HG03442 (cell line): ENCODE measurements at regions not wholly inside any gene's neighbourhood (a gene's known extent, or its start where the extent isn't known, plus 50 kb on each side); places are given as distances from the start of the nearest gene placed in this dataset.

Experiments
- ATAC-seq: cut with Tn5 transposase; IDR thresholded peaks from one replicate; pipeline ENCODE4 v1.9.1; 2021; ENCODE audit warnings: mild to moderate bottlenecking, moderate library complexity; ENCODE audit not compliant: unreplicated experiment

DNA sequence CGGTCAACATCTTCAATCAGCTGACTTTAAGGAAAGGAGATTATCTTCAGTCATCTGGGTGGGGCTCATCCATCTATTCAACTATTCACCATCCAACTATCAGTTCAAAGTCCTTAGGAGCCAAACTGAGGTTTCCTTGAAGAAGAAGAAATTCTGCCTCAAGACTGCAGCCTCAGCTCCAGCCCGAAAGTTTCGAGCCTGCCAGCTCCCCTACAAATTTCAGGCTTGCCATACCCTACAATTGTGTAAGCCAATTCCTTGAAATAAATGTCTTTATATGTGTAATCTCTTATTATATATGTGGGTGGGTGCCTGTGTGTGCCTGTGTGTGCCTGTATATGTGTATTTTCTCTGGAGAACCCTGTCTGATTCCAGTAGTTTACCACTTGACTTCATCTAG is 447.8 kb downstream of the INHBA start:
- ATAC-seq: no peak

DNA sequence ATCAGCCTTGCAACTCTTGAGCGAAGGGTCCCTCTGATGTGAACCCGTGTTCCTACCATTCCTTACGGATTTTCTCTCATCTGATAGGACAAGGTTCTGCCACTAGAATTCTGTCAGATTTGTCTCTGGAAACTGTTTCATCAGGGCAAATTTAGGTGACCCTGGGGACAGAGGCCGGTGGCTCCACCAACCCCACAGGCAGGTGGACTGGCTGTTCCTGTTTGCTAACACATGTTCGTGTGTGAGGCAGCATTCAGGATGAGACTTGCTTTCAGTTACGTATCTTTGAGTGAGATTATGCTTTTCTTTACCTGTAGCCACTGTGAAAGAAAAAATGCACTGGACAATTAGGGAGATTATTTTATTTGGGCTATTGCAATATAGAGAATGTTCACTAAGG is 449.9 kb downstream of the INHBA start:
- no peak for ATAC-seq

DNA sequence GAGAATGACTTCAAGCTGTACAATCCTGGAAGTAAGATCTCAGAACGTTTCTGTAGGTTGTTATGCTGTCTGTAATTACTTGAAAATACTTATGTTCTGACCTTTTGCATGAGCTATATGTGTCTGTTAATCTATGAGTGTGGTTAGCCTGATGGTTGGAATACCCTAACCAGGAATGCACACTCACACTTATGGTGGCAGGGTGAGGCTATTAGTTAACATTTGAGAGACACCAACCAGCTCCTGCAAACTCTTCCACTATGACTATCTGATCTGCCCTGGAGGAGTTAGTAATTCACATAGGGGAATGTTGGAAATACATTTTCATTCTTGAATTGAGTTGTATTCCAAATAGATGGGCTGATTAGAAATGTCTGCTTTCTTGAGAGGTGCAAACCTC is 450.3 kb downstream of the INHBA start:
- ATAC-seq: no peak

DNA sequence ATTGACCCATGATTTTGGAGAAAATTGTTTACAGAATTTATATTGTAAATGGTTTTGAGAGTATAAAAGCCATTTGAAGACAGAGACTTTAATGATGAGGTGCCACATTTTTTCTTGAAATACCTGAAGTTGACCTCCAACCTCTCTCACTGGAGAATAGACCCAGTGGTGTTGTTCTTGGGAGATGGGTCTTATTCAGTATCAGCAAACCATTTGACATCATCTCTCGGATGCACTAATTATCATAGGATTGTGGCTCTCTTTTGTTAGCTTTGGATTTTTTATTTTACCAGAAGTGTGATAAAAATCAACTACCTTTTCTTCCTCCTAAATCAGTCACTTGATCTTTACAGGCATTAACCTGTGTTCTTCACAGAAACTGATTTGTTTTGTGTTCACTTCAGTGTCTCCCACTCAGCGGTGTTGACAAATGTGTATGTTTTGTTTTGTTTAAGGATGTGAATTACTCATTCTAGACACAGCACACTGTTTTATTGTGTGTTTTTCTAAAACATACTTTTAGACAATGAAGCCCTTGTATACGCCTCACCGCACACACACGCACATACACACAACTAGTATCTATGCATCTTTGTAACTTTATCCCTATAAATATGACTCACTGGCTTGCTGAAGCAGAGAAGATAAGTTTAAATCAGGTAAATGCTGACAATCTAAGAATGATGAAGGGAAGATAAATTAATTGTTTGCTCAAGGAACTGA is 455.6 kb downstream of the INHBA start:
- no peak for ATAC-seq

DNA sequence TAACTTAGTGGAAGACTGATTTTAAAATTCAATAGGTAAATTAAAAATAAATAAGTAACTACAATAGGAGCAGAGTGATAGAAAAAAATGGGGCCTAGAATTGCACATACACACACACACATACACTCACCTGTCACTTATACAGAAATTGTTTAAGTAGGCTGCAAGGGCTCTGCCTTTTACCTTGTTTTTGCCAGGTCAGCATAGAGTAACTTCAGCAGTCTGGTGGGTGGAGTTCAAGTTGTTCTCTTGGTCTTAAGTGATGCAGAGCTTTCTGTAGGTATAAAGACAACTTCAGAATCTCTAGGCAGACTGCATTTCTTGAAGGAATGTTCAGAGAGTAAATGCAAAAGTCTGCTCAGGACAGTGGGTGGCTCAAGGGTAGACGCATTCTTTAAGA is 457.0 kb downstream of the INHBA start:
- ATAC-seq: no peak

DNA sequence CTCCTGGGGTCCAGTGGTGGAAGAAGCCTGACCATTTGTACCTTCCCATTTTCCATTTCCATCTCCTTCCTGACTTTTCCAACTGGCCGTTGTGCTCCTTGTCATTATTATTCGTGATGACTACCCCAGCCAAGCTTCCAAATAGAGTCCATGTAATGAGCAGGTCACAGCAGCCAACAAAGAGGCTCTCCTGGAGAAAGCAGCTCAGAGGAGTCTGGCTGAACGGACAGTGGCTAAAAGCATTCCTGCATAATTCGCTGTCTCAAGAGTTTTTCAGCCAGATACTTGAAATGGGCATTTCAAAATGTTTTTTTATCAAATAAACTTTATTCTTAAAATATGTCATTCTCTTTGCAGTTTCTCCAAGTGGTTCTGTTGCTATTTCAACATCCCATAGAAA is 458.6 kb downstream of the INHBA start:
- no peak for ATAC-seq

DNA sequence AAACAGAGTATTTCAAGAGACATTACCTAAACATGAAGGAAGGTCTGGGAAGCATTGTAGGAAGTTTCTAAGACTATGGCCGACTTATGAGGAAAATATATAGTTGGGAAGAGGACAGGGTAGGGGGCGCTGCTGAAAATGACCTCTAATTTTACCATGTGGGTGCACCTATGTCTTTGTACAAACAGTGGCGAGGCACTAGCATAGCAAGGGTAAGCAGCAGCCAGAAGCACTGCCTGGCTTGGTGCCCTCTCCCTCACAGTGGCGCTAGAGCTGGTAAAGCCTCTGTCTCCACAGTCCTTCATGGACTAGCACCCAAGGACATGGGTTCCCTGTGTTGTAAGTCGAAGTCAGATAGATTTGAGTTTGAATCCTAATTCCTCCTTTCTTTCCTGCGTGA is 461.2 kb downstream of the INHBA start:
- ATAC-seq: no peak

DNA sequence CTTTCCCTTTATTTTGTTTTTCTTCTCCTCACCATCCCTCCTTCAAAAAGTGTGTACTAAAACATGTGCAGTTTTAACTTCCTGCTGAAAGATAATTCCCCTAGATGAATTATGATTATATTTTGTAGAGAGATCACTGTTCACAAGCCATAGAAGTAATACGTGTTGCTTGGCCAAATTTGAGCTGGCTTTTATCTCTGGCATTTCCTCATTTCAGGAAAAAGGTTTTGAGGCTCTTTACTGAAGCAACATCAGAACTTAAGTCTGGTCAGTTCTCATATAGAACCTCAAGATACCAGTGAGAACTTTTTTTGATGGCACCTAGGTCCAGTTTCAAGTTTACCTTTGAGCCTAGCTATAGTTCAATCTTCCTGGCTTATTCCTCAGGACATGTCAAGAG is 463.3 kb downstream of the INHBA start:
- ATAC-seq: no peak

DNA sequence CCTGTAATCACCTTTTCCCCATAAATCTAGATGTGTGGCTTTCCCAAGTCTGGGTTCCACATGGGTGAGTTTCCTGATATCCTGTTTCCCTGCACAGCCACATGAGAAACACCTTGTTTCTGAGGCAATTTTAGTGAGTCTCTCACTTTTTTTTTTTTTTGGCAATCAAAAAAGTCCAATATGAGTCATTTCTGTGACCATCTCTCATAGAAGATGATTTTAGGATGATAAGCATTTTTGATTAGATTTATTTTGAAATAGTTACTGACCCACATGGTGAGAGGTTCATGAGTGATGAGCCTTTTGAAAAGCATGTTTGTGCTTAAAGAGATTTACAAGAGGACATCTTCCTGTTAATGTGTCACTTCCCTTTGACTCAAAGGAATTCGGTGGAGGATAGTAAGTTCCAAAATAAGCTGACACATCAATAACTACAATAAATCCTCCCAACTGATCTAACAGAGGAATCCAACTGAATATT is 464.0 kb downstream of the INHBA start:
- no peak for ATAC-seq

DNA sequence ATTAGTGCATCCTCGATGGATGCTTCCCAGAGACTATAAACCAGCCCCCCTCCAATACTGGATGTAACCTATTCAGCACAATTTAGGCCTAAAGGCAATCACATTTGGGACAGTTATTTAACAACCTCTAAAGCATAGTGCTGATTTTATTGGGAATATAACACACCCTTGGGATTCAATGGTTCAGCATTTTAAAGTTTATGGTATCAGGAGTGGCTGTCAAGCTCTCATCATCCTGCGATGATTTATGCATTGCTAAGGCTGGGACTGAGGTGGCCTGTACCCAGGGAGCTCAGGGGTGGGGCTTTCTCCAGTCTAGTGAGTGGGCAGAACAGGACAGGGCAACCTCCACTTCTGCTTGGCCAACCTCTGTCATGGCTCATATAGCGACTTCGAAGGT is 464.9 kb downstream of the INHBA start:
- ATAC-seq: no peak

DNA sequence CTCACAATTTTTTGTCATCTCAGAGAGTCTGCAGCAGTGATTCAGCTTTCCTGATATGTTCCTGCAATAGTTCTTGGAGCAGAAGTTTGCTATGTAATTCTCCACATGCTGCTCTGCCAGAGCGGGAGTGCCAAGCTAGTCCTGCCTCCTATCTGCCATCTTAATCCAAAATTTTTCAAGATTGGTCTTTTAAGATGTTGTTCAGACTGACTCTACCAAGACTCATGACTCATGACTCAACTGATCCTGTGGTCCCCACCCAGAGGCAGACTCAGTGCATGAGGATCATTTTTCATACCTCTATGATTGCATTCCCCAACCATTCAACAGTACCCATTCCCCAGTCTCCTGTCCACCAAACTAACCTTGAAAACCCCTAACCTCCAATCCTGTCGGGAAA is 470.8 kb downstream of the INHBA start:
- ATAC-seq: no peak

DNA sequence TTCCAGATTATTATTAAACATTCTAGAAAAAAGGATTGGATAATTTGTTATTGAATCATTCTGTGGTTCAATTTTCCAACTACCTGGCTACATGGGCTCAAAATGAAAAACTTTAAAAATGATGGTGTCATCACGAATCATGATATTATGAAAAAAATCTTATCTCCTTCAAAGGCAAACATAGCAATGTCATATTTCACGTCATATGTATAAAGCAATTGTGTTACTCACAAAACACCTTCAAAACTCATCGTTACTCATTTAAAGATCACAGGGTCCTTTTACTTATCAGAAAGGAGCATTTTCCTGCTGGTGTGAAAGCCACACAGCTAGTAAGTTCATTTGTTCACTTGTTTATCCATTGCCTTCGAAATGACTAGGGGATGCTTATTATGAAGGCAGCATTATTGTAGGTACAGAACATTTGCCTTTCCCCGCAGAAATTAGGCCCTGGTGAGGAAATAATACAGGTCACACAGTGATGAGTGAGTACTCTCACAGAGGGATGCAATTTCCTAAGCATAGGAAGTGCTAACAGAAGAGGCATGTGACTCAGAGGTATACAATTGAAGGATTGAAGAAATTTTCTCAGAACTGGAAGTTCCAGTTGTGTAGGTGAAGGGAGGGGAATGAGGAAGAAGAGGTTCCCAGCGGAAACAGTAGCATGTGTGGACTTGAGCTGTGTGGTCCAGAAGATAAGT is 478.7 kb downstream of the INHBA start:
- ATAC-seq: no peak

DNA sequence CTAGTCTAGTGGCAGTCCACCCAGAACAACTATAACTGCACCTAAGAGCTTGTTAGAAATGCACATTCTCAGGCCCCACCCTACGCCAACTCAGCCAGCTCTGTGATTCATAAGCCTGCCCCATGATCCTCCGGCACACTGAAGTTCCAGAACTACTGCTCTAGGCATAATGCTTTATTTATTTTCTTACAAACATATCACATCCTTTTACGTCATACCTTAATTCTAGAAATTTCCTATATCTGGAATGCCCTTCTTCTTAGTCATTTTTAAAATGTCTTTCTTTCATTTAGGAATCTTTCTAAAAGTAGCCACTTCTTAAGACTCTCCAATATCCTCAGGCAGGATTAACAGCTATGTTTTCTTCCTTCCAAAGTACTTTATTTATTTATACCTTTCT is 480.1 kb downstream of the INHBA start:
- ATAC-seq: no peak

DNA sequence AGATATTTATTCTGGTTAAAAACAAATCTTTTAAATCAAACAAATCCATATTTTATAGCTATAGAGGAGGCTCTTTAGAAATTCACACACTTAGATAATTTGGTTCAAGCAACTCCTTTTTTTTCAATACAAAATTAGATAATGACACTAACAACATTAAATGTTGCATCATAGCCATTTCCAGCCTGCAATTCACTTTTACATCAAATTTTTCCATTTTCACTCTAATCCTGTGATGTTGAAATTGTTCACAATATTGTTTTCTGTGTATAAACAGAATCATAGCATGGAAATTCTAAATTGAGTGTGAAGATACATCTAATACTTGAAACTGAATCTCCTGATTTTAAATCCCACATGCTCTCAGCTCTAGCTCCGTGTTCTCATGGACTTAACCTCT is 482.6 kb downstream of the INHBA start:
- ATAC-seq: no peak

DNA sequence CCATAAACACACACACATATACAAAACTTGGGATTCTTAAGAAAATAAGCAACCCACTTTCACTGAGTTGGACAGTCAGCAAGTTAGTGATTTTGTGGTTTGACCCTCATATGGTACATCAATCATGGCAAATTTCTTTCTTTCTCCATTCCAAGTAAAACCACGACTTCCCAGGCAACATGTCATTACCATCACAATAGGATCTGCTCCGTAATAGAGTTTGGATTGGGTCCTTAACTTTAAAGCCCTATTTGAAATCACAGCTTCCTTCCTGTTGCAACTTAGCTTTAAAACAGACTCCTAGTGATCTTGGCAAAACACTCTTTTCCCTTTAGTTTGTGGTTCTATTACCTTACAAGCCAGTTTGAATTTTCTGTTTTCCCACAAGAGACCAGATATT is 483.6 kb downstream of the INHBA start:
- ATAC-seq: no peak

DNA sequence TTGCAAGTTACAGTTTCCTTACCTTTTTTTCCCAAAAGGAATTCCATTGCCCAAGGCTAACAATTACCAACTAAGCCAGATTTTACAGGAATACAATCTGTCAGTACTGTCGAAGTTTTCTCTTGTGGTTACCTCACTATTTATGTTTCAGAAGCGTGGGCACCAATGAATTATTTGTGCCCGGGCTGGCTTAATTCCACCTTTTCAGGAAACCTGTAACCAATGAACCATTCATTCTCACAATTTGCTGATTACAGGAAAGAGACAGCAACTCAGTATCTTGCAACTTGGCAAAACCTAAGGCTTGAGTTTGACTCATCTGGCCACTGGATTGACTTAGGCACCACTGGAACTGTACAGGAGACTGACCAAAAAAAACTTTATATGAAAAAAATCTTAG is 485.6 kb downstream of the INHBA start:
- no peak for ATAC-seq

DNA sequence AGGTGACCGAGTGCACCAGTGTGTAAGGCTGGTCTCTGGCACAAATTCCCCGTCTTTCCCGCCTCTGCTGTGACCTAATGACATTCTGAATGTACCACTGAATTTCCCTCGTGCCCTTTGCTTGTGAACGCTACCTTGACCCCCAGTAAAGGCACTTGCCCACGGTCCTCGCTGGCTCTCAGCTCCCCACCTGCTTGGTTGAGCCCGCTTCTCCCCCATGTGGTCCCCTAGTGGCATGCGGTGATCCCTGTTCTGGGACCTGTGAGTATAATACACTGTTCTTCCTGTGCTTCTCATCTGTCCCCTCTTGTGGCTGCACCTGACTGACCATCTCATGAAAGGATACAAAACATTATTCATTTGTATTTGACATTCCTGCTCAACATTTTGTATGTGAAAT is 495.7 kb downstream of the INHBA start:
- ATAC-seq: no peak

DNA sequence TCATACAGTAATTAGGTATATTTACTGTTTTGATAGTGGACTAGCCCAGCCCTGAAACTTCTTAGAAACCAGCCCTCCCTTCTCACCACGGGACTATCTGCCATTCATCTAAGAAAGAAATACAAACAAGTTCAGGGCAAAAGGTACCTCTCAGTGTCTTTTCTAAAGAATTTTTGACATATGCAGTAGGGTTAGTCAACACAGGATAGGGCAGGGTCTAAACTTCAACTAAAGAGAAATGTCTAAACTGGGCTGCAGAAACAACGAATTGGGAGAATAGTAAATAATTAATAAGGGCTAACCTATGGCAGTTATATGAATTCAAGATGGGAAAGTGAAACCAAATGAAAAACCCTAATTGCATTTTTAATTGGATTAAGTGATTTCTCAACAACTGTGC is 496.6 kb downstream of the INHBA start:
- no peak for ATAC-seq

DNA sequence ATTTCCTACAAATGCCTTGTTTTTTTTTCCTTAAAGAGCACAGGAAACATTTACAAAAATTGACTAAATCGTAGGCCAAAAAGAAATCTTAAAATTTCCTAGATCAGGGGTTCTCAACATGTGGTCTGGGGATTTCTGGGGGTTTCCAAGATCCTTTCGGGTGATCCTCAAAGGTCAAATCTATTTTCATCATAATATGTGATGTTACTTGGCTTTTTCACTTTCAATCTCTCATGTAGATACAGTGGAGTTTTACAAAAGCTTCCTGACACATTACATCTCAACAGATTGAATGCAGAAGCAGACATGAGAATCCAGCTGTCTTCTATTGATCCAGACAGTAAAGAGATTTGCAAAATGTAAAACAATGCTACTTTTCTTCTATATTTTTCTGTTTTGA is 497.3 kb downstream of the INHBA start:
- peak; percentile 77 for ATAC-seq

DNA sequence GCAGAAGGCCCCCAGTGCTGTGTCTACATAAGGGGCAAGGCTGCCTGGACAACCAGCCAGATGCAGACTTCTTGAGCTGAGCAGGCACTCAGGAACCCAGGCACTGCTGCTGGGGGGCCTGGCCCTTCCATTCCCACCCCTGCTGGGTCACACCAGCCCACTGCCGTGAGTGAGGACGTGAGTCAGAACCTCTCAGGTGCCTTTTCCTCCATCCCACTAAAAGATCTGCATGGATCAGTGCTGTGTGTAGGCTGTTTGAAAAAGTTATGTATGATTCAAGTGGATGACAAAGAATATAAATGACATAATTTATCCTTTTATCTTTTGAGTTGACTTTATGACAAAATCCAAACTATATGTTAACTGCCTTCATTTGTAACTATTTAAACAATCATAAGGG is 499.3 kb downstream of the INHBA start:
- ATAC-seq: no peak

DNA sequence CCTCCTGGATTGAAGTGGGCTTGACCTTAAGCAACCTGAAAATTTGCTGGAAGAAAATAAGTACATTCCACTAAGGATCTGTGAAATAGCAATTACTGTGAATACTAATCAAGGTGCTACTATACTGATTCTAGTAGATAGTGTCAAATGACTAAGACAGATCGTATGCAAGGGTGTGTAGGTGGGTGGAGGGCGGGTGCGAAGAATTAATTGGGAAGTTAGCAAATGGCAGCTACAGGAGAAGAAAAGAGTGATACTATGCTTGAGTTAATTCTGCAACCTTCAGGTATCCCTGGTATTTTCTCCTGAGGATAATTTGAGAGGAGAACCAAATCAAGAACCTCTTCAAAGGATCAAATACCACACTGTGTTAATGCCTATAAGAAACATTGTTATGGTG is 501.9 kb downstream of the INHBA start:
- ATAC-seq: no peak

DNA sequence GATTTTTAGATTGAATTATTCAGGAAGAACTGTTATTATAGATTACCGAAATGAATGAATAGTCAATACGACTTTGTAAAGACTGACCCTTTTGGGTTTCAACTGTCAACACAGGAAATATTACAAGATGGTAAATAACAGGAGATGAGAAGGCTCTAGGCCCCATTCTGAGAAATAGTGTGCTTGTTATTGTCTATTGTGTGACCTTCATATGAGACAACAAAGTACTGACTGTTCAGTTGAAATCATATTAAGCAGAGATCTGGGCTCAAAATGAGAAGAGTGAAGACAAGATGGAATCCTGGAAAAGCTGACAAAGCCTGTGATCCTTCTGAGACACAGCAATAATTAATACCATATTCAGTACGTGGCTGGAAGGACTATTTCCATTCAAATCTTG is 503.8 kb downstream of the INHBA start:
- ATAC-seq: no peak

DNA sequence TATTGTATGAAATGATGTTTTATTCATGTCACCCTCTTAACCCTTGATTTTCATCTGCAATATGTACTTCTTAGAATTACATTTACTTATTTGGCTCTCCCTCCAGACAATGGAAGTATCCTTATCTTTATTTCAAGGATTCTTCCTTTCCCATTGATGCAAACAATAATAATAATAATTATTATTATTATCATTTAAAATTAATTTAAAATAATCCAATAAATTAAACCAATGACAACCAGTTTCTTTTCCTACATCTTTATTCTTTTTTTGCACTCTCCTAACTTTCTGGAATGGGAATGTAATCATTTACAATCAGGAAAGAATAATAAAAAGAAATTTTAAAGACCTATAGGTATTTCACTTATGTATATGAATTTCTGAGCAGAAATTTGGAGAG is 504.4 kb downstream of the INHBA start:
- no peak for ATAC-seq
